ENCODE measurements at regions not wholly inside any gene's neighbourhood (a gene's known extent, or its start where the extent isn't known, plus 50 kb on each side); places are given as distances from the start of the nearest gene placed in this dataset.

GRCh38 chr1:204751480-204751879, 65.9 kb upstream of the LRRN2 start:
- no peak for TF ChIP-seq CTCF (IDR thresholded peaks at IDR 0.05)
- no peak for TF ChIP-seq POLR2A (IDR thresholded peaks at IDR 0.05)
